GM12874 (cell line): ENCODE measurements at regions not wholly inside any gene's neighbourhood (a gene's known extent, or its start where the extent isn't known, plus 50 kb on each side); places are given as distances from the start of the nearest gene placed in this dataset.

Experiments
- CTCF ChIP-seq: IDR thresholded peaks from 2 replicates; pipeline ENCODE4 v1.5.1; 2011; ENCODE audit warnings: low read depth, mild to moderate bottlenecking, control low read depth, low read length, moderate library complexity; ENCODE audit not compliant: insufficient read depth

GRCh38 chr2:180203972-180204371 lies 196.9 kb upstream of the CWC22 start:
- no peak for TF ChIP-seq CTCF

GRCh38 chr2:180202467-180202951 lies 195.4 kb upstream of the CWC22 start:
- TF ChIP-seq CTCF = no peak

GRCh38 chr2:180196419-180196977 lies 189.4 kb upstream of the CWC22 start:
- TF ChIP-seq CTCF = no peak

GRCh38 chr2:180195847-180196246 lies 188.8 kb upstream of the CWC22 start:
- TF ChIP-seq CTCF = no peak

- TF ChIP-seq CTCF = no peak
These were observed 184.5 kb upstream of the CWC22 start for GRCh38 chr2:180191432-180192124.

GRCh38 chr2:180190851-180191250 lies 183.8 kb upstream of the CWC22 start:
- no peak for TF ChIP-seq CTCF

GRCh38 chr2:180187611-180188010 lies 180.5 kb upstream of the CWC22 start:
- TF ChIP-seq CTCF = no peak
